Myocyte (in vitro differentiated cells): ENCODE measurements at regions not wholly inside any gene's neighbourhood (a gene's known extent, or its start where the extent isn't known, plus 50 kb on each side); places are given as distances from the start of the nearest gene placed in this dataset.
A peak's percentile ranks its signal among the peaks of the same experiment; 100 is the strongest.
"Not testable (repeated sequence)": the region's sequence is repeated elsewhere in the genome, so short reads cannot be mapped to it uniquely, and the experiment has no call there.

ENCODE experiments used
- DNase-seq: peaks from one replicate; pipeline ENCODE4 v3.0.0-alpha.2; 2012; ENCODE audit warnings: low read depth

DNA sequence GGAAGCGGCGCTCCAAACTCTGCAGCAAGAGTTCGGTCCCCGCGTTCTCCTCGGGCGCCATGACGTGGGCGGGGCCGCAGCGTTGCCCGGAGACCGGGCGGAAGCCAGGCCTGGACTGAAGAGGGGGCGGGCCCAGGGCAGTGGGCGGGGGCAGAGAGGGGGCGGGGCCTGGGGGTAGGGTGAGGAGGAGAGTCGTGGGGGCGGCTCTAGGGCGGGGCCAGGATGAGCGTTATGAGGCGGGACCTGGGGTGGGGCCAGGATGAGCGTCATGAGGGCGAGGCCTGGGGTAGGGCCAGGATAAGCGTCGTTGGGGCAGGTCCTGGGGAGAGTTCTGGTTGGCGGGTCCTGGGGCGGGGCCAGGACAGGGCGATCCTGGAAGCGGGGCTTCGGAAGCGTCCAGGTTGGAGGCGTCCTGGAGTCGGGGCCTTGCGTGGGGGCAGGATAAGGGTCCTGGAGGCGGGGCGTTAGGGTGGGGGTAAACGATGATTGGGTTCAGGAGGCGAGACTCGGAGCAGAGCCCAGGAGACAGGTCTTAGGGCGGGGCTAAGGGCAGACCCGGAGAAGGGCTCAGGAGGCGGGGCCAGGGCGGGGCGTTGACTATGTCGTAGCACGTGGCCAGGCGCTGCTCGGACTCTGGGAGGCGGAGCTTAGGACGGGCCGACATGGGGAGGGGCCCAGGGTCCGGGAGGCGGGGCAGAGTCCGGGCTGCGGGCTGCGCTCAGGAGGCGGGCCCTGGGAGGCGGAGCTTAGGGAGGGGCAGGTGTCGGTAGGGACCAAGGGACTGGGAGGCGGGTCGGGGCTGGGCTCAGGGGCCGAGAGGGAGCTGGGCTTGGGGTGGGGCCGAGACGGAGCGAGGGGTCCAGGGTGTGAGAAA lies 131.1 kb upstream of the ALDH3B2 start:
- DNase-seq: peak; percentile 96

DNA sequence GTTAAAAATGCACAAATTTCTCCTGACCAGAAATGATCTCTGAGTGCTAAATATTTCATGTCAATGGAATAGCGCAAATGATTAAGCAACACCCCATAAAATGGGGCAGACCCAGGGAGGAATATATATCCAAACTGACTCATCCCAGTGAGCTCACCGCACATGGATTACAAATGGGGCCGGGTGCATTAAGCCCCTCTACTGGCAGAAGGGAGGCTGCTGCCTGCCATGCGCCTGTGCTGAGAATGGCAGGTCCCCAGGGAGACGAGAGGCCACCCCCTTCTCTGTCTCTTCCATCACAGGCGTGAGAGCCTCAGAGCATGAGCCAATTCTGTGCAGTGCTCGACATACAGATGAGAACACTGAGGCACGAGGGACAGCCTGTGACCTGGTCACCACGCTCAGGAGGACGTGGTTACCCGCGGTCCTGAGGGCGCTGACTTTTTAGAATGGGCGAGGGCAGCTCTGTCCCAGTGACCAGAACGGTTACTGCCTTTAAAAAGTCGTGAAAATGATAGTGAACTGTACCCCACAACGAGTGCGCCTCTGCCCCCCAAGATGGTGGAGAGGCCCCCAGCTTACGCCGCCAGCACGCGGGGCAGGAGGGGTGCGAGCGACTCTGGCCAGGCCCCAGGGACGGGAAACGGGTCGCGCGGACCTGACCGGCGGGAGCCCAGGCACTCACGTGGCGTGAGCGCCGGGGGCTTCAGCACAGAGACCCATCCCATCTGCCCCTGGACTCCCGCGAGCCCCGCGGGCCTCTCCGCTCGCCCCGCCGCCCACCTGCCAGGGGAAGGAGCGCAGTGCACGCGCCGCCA lies 130.2 kb upstream of the ALDH3B2 start:
- DNase-seq: peak; percentile 51

DNA sequence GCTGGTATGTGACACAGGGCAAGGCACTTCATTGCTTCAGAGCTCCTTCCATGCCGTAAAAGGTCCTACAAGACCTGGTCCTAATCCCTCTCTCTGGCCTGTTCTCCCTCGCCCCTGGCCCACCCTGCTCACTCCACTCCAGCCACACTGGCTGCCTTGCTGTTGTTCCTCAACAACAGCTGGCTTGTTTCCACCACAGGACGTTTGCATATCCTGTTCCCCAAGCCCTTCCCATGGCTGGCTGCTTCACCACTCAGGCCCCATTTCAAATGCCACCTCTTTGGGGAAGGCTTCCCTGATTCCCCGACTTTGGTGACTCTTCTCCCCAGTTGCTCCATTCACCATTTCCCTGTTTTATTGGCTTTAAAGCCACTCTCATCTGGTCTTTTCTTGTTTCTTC lies 129.1 kb upstream of the ALDH3B2 start:
- not testable (repeated sequence) for DNase-seq

- not testable (repeated sequence) for DNase-seq
Observed at GRCh38 chr11:67803055-67803454, 128.6 kb upstream of the ALDH3B2 start.

- not testable (repeated sequence) for DNase-seq
Observed at GRCh38 chr11:67802623-67803022, 128.2 kb upstream of the ALDH3B2 start.

DNA sequence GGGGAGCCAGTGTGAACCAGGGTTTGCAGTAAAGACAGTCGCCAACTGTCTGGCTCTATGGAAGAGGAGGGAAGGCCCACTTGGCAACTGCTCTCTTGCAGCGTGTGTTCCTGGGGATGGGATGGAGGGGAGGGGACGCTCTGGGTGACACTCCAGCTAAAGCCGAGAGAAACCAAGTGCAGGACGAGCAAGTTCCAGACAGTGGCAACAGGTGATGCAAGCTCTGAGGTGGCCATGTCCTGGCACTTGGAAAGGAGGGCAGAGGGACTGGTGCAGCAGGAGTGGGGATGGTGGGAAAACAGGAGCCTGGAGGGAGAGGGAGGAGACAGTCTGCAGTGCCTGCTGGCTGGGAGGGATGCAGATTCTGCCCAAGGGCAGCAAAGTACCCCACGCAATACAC lies 127.0 kb upstream of the ALDH3B2 start:
- not testable (repeated sequence) for DNase-seq

DNA sequence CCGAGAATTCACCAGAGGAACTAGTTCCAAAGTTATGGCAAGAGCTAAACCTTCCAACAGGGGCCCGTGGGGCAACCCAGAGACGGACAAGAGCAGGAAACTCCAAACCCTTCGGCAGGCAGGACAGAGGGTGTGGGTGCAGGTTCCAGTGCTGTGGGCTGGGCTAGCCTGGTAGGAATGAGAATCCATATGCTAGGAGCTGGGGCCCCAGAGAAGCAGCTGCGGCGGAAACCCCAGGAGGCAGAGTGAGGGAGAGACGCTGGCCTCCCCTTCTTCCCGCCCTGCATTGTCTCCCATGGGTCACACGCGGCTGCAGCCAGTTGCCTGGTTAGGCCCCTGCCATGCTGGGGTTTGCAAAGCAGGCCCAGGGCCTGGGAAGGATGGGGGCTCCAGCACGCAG lies 126.2 kb upstream of the ALDH3B2 start:
- not testable (repeated sequence) for DNase-seq

- not testable (repeated sequence) for DNase-seq
Observed at GRCh38 chr11:67799808-67800207, 125.4 kb upstream of the ALDH3B2 start.

GRCh38 chr11:67797726-67798521 lies 123.5 kb upstream of the ALDH3B2 start:
- peak; percentile 30 for DNase-seq

- no peak for DNase-seq
Observed at GRCh38 chr11:67795746-67796145, 121.3 kb upstream of the ALDH3B2 start.

DNA sequence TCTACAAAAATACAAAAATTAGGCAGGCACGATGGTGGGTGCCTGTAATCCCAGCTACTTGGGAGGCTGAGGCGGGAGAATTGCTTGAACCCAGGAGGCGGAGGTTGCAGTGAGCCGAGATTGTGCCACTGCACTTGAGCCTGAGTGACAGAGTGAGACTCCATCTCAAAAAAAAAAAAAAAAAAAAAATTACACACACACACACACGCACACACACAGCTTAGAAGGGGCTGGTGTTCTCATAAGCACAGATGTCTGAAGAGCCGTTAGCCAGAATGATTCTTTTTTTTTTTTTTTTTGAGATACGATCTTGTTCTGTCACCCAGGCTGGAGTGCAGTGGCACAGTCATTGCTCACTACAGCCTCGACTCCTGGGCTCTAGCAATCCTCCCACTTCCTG lies 119.3 kb upstream of the ALDH3B2 start:
- not testable (repeated sequence) for DNase-seq

GRCh38 chr11:67792273-67792990 lies 118.0 kb upstream of the ALDH3B2 start:
- DNase-seq: peak; percentile 88

GRCh38 chr11:67791598-67792170 lies 117.3 kb upstream of the ALDH3B2 start:
- DNase-seq: peak; percentile 24

- not testable (repeated sequence) for DNase-seq
Observed at GRCh38 chr11:67788341-67788695, 113.9 kb upstream of the ALDH3B2 start.

DNA sequence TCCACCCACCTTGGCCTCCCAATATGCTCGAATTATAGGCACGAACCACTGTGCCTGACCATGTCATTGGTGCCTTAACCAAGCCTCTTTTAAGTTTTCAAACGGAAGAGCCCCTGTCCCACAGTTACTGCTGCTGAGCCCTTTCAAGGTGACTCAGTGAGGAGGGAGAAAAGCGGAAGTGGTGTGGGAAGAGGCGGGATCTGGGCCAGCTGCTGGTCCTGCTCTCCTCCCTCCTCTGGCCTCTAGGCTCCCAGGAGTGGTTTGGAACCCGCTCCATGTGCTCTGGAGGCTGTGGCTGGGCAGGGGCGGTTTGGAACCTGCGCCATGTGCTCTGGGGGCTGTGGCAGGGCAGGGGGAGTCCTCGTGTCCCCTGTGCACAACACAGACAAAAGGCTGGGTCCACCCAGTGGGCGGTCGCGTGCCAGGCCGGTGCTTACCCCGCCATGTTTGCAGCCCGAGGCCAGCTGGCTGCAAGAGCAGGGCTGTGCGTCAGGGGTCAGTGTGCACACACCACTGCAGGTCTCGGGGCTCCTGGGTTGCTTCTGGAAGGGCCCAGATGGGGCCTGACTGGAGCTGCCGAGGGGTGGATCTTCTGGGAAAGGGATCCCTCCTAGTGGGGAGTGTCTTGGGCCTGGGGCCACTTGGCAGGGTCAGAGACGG lies 113.4 kb upstream of the ALDH3B2 start:
- DNase-seq: not testable (repeated sequence)

DNA sequence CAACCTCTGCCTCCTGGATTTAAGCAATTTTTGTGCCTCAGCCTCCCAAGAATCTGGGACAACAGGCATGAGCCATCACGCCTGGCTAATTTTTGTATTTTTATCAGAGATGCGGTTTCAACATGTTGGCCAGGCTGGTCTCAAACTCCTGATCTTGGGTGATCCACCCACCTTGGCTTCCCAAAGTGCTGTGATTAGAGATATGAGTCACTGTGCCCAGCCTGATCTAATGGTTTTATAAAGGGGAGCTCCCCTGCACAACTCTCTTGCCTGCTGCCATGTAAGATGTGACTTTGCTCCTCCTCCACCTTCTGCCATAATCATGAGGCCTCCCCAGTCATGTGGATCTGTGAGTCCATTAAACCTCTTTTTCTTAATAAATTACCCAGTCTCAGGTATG lies 107.5 kb upstream of the ALDH3B2 start:
- DNase-seq: peak; percentile 58

- peak; percentile 92 for DNase-seq
Observed at GRCh38 chr11:67781506-67781905, 107.1 kb upstream of the ALDH3B2 start.

GRCh38 chr11:67780056-67780455 lies 105.6 kb upstream of the ALDH3B2 start:
- no peak for DNase-seq

DNA sequence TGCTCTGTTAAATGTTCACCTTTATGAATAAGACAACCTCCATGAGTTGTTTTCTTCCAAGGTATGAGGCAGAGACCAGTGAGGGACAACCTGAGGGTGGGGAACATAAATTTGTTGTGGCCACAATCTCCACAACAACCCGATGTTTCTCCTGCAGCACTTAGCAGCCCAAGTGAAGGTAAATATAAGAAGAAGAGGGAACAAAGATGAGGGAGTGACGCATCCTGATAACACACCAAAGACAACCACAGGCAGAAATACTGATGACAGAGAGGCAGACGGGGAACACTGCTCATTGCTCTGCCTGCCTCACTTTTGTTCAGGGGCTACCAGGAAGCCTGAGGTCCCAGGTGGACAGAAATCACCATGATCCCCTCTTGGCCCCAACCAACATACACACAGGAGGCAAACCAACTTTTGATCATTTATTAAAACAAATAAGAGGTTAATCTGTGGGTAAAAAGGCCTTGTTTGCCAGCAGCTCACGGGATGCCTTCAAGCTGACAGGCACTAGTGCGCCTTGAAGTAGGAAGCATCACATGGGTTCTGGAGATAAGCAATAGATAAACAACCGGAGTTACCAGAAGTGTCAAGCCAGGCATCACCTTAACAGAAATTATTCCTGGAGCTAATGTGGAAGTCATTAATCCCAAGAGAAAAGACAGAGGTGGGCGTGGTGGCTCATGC lies 104.9 kb upstream of the ALDH3B2 start:
- DNase-seq: not testable (repeated sequence)
